ENCODE measurements at regions not wholly inside any gene's neighbourhood (a gene's known extent, or its start where the extent isn't known, plus 50 kb on each side); places are given as distances from the start of the nearest gene placed in this dataset.

DNA sequence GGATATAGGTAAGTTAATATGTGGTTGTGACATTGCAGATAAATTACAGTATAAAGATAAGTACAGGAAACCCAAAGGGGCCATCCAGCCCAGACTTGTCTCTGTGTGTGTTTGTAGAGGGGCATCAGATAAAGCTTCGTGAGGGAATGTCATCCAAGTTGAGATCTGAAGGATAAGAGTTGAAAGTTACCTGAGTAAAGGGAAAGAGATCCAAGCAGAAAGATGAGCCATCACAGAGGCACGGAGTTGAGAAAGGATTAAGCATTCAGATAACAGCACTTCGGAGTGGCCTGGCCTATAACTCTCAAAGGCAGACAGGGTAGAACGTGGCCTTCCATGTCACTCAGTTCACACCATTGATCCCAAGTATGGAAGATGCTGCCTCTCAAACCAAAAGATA, 749.1 kb downstream of the ADGRL2 start:
- H3K4me1 ChIP-seq, result no peaks in the 10 kb centered on the region
- in situ Hi-C loops (cut with MboI; ENCODE audit: low pct_ligation_motif_present in 1 of 4, low pct_unique_long_range_greater_than_20kb in 1 of 4, low sequenced_read_pairs in 3 of 4), result no loop called here
- intact Hi-C loops (cut with DNase I; ENCODE audit: low total_unique reads), result no loop called here

GRCh38 chr1:82542766-82543165, 742.0 kb downstream of the ADGRL2 start:
- intact Hi-C loops (cut with DNase I; ENCODE audit: low total_unique reads), result no loop called here
- no peak for DNase-seq
- no peak for TF ChIP-seq POLR2A (IDR thresholded peaks at IDR 0.05)
- TF ChIP-seq, protein P1, sequence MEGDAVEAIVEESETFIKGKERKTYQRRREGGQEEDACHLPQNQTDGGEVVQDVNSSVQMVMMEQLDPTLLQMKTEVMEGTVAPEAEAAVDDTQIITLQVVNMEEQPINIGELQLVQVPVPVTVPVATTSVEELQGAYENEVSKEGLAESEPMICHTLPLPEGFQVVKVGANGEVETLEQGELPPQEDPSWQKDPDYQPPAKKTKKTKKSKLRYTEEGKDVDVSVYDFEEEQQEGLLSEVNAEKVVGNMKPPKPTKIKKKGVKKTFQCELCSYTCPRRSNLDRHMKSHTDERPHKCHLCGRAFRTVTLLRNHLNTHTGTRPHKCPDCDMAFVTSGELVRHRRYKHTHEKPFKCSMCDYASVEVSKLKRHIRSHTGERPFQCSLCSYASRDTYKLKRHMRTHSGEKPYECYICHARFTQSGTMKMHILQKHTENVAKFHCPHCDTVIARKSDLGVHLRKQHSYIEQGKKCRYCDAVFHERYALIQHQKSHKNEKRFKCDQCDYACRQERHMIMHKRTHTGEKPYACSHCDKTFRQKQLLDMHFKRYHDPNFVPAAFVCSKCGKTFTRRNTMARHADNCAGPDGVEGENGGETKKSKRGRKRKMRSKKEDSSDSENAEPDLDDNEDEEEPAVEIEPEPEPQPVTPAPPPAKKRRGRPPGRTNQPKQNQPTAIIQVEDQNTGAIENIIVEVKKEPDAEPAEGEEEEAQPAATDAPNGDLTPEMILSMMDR (IDR thresholded peaks at IDR 0.05), result no peak
- TF ChIP-seq POLR2AphosphoS5 (IDR thresholded peaks at IDR 0.05), result no peak
- TF ChIP-seq EP300 (IDR thresholded peaks at IDR 0.05; ENCODE audit: low read depth), result no peak
- Histone ChIP-seq H3K4me3 (no peak overlapping the region), H3K27me3 (no peaks in the 10 kb centered on the region), H3K9me3 (peaks cover 4 to 14% of the 10 kb centered on the region in 2 donors), H3K27ac (no peak overlapping the region), H3K4me1 (no peaks in the 10 kb centered on the region), H3K36me3 (no peaks in the 10 kb centered on the region)
- in situ Hi-C loops (cut with MboI; ENCODE audit: low pct_ligation_motif_present in 1 of 4, low pct_unique_long_range_greater_than_20kb in 1 of 4, low sequenced_read_pairs in 3 of 4), result no loop called here

More for the DNA sequence above, 749.1 kb downstream of the ADGRL2 start:
- H3K27ac ChIP-seq, result no peak overlapping the region
- no peaks in the 10 kb centered on the region for H3K9me3 ChIP-seq
- no peak overlapping the region for H3K4me3 ChIP-seq
- DNase-seq, result no peak
- WGBS, 2 donors (ENCODE audit: low coverage in 1 of 2), result 73 to 86% methylated on average over 4 of the region's 4 CpGs
- no peaks in the 10 kb centered on the region for H3K27me3 ChIP-seq
- H3K36me3 ChIP-seq, result no peaks in the 10 kb centered on the region
- TF ChIP-seq, protein P1 (IDR thresholded peaks at IDR 0.05), result no peak
- TF ChIP-seq EP300 (IDR thresholded peaks at IDR 0.05; ENCODE audit: low read depth) (no peak), POLR2AphosphoS5 (IDR thresholded peaks at IDR 0.05) (no peak), POLR2A (IDR thresholded peaks at IDR 0.05) (no peak)

GRCh38 chr1:82542141-82542540, 741.4 kb downstream of the ADGRL2 start:
- Histone ChIP-seq H3K27ac (no peak overlapping the region), H3K9me3 (peaks cover 4 to 14% of the 10 kb centered on the region in 2 donors), H3K36me3 (no peaks in the 10 kb centered on the region), H3K27me3 (no peaks in the 10 kb centered on the region), H3K4me3 (no peak overlapping the region), H3K4me1 (no peaks in the 10 kb centered on the region)
- TF ChIP-seq EP300 (IDR thresholded peaks at IDR 0.05; ENCODE audit: low read depth) (no peak), POLR2A (IDR thresholded peaks at IDR 0.05) (no peak), POLR2AphosphoS5 (IDR thresholded peaks at IDR 0.05) (no peak)
- TF ChIP-seq, protein P1 (IDR thresholded peaks at IDR 0.05), result no peak
- DNase-seq, result no peak
- 87 to 89% methylated on average over 4 of the region's 4 CpGs for WGBS, 2 donors (ENCODE audit: low coverage in 1 of 2)
- intact Hi-C loops (cut with DNase I; ENCODE audit: low total_unique reads) (no loop called here), in situ Hi-C loops (cut with MboI; ENCODE audit: low pct_ligation_motif_present in 1 of 4, low pct_unique_long_range_greater_than_20kb in 1 of 4, low sequenced_read_pairs in 3 of 4) (no loop called here)

DNA sequence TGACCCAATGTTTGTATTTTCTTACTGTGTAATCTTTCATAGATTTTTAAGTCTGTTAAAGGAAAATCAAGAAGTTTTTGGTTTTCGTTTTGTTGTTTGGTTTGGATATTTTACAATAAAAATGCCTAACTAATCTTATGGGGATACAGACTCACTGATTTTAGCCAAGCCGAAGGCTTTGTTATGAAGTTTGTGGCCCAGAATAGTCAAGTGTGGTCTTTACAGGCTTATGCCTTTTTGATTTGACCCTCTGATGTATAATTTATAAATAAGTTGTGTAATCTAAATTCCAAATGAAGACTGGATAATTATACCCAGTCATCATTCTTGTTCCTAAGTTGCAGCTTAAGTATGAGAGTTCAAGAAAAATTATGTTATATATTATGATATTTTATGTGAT, 739.3 kb downstream of the ADGRL2 start:
- H3K27ac ChIP-seq, result no peak overlapping the region
- H3K4me3 ChIP-seq, result no peak overlapping the region
- peaks cover 4 to 14% of the 10 kb centered on the region in 2 donors for H3K9me3 ChIP-seq
- TF ChIP-seq, protein P1 (IDR thresholded peaks at IDR 0.05), result no peak
- TF ChIP-seq POLR2A (IDR thresholded peaks at IDR 0.05) (no peak), POLR2AphosphoS5 (IDR thresholded peaks at IDR 0.05) (no peak), EP300 (IDR thresholded peaks at IDR 0.05; ENCODE audit: low read depth) (no peak)
- DNase-seq, result no peak
- H3K4me1 ChIP-seq, result no peaks in the 10 kb centered on the region
- WGBS, 2 donors (ENCODE audit: low coverage in 1 of 2), result 69 to 100% methylated on average over 2 of the region's 2 CpGs
- intact Hi-C loops (cut with DNase I; ENCODE audit: low total_unique reads), result no loop called here
- no peaks in the 10 kb centered on the region for H3K27me3 ChIP-seq
- H3K36me3 ChIP-seq, result no peaks in the 10 kb centered on the region
- in situ Hi-C loops (cut with MboI; ENCODE audit: low pct_ligation_motif_present in 1 of 4, low pct_unique_long_range_greater_than_20kb in 1 of 4, low sequenced_read_pairs in 3 of 4), result no loop called here
